Fibroblast of skin of left biceps (primary cell): ENCODE measurements at regions not wholly inside any gene's neighbourhood (a gene's known extent, or its start where the extent isn't known, plus 50 kb on each side); places are given as distances from the start of the nearest gene placed in this dataset.

Experiments used
- DNase-seq, 2 experiments: peaks; one replicate each; pipeline ENCODE4 v3.0.0-alpha.2; 2013; ENCODE audit warnings: low read depth in 2 of 2

DNA sequence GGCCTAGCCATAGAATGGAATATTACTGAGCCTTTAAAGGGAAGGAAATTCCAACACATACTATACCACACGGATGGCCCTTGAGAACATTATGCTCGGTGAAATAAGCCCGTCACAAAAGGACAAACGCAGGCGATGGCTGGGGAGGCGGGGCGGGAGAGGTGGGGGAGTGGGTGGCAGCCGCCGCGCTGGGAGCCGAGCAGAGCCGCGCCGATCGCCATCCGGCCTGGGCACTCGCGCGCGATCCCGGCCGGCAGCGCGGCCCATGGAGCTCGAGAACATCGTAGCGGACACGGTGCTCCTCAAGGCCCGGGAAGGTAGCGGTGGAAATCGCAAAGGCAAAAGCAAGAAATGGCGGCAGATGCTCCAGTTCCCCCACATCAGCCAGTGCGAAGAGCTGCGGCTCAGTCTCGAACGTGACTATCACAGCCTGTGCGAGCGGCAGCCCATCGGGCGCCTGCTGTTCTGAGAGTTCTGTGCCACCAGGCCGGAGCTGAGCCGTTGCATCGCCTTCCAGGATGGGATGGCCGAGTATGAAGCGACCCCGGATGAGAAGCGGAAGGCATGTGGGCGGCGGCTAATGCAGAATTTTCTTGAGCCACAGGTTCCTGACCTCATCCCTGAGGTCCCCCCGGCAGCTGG, 140.1 kb downstream of the ZDHHC20 start:
- no peak for DNase-seq

DNA sequence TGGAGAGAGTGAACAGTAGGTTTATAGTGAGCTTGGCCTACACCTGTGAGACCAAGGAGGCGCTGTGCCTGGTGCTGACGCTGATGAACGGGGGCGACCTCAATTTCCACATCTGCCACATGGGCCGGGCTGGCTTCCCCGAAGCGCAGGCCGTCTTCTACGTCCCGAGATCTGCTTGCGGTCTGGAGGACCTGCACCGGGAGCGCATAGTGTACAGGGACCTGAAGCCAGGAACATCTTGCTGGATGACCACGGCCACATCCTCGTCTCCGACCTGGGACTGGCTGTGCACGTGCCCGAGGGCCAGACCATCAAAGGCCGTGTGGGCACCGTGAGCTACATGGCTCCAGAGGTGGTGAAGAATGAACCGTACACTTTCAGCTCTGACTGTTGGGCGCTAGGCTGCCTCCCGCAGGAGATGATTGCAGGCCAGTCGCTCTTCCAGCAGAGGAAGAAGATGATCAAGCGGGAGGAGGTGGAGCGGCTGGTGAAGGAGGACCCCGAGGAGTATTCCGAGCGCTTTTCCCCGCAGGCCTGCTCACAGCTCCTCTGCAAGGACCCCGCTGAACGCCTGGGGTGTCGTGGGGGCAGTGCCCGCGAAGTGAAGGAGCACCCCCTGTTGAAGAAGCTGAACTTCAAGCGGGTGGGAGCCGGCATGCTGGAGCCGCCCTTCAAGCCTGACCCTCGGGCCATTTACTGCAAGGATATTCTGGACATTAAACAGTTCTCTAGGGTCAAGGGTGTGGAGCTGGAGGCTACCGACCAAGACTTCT, 139.0 kb downstream of the ZDHHC20 start:
- no peak for DNase-seq

- DNase-seq, result no peak
Measured at GRCh38 chr13:21320642-21321034, 138.5 kb downstream of the ZDHHC20 start.

GRCh38 chr13:21321269-21321668, 137.8 kb downstream of the ZDHHC20 start:
- no peak for DNase-seq

- DNase-seq, result no peak
Measured at GRCh38 chr13:21322327-21322965, 136.7 kb downstream of the ZDHHC20 start.
